ENCODE measurements at regions not wholly inside any gene's neighbourhood (a gene's known extent, or its start where the extent isn't known, plus 50 kb on each side); places are given as distances from the start of the nearest gene placed in this dataset.

GRCh38 chr18:2197946-2198345 is 373.4 kb downstream of the METTL4 start:
- intact Hi-C loops (cut with micrococcal nuclease; ENCODE audit: unreplicated experiment): no loop called here
- POLR2A ChIA-PET: no interaction called here

GRCh38 chr18:2199060-2199459 is 372.2 kb downstream of the METTL4 start:
- Mint-ChIP-seq H3K36me3 (ENCODE audit: insufficient read depth, unreplicated experiment) (no peaks in the 10 kb centered on the region), H3K27ac (ENCODE audit: unreplicated experiment) (no peak overlapping the region), H3K27me3 (ENCODE audit: insufficient read depth, unreplicated experiment) (no peaks in the 10 kb centered on the region), H3K9me3 (ENCODE audit: unreplicated experiment) (peaks cover 23% of the 10 kb centered on the region), H3K4me1 (ENCODE audit: low read depth, unreplicated experiment) (no peaks in the 10 kb centered on the region), H3K4me3 (ENCODE audit: unreplicated experiment) (no peak overlapping the region)
- DNase-seq: no peak
- Histone ChIP-seq H3K9me3 (no peaks in the 10 kb centered on the region), H3K36me3 (ENCODE audit: control insufficient read depth, insufficient read depth, low read length) (no peaks in the 10 kb centered on the region), H3K4me3 (ENCODE audit: low read depth, low read length) (no peak overlapping the region), H3K27me3 (replicated peaks; ENCODE audit: control insufficient read depth, insufficient read depth, low read length) (no peaks in the 10 kb centered on the region), H3K4me1 (no peaks in the 10 kb centered on the region)
- CTCF ChIA-PET: no interaction called here
- BruUV-seq (replicated peaks): no TSS peak
- no peak for TF ChIP-seq CTCF (IDR thresholded peaks at IDR 0.05; ENCODE audit: insufficient read depth in 1 of 2, low read depth in 1 of 2, low read length in 1 of 2, severe bottlenecking in 1 of 2, unreplicated experiment in 1 of 2)
- intact Hi-C loops (cut with micrococcal nuclease; ENCODE audit: unreplicated experiment): no loop called here
- POLR2A ChIA-PET: no interaction called here

More at GRCh38 chr18:2197946-2198345, 373.4 kb downstream of the METTL4 start:
- H3K27me3 ChIP-seq (replicated peaks; ENCODE audit: control insufficient read depth, insufficient read depth, low read length): no peaks in the 10 kb centered on the region
- H3K9me3 ChIP-seq: no peaks in the 10 kb centered on the region; the same call in 1 of the 2 replicates
- CTCF ChIA-PET: no interaction called here
- H3K36me3 ChIP-seq (ENCODE audit: control insufficient read depth, insufficient read depth, low read length): no peaks in the 10 kb centered on the region
- peaks cover 34% of the 10 kb centered on the region for H3K9me3 Mint-ChIP-seq (ENCODE audit: unreplicated experiment)
- BruUV-seq (replicated peaks): no TSS peak
- H3K4me3 ChIP-seq (ENCODE audit: low read depth, low read length): no peak overlapping the region
- H3K27me3 Mint-ChIP-seq (ENCODE audit: insufficient read depth, unreplicated experiment): no peaks in the 10 kb centered on the region
- no peak overlapping the region for H3K27ac Mint-ChIP-seq (ENCODE audit: unreplicated experiment)
- no peaks in the 10 kb centered on the region for H3K4me1 ChIP-seq
- no peak for DNase-seq
- H3K36me3 Mint-ChIP-seq (ENCODE audit: insufficient read depth, unreplicated experiment): no peaks in the 10 kb centered on the region
- no peak overlapping the region for H3K4me3 Mint-ChIP-seq (ENCODE audit: unreplicated experiment)
- no peak for TF ChIP-seq CTCF (IDR thresholded peaks at IDR 0.05; ENCODE audit: insufficient read depth in 1 of 2, low read depth in 1 of 2, low read length in 1 of 2, severe bottlenecking in 1 of 2, unreplicated experiment in 1 of 2)
- no peaks in the 10 kb centered on the region for H3K4me1 Mint-ChIP-seq (ENCODE audit: low read depth, unreplicated experiment)

- no TSS peak for BruUV-seq (replicated peaks)
- intact Hi-C loops (cut with micrococcal nuclease; ENCODE audit: unreplicated experiment): no loop called here
- POLR2A ChIA-PET: no interaction called here
- no peaks in the 10 kb centered on the region for H3K4me1 ChIP-seq
- no peak for DNase-seq
- no peaks in the 10 kb centered on the region for H3K9me3 ChIP-seq
- H3K36me3 ChIP-seq (ENCODE audit: control insufficient read depth, insufficient read depth, low read length): no peaks in the 10 kb centered on the region
- Mint-ChIP-seq H3K27me3 (ENCODE audit: insufficient read depth, unreplicated experiment) (no peaks in the 10 kb centered on the region), H3K4me3 (ENCODE audit: unreplicated experiment) (no peak overlapping the region), H3K4me1 (ENCODE audit: low read depth, unreplicated experiment) (no peaks in the 10 kb centered on the region), H3K36me3 (ENCODE audit: insufficient read depth, unreplicated experiment) (no peaks in the 10 kb centered on the region), H3K9me3 (ENCODE audit: unreplicated experiment) (peaks cover 16% of the 10 kb centered on the region), H3K27ac (ENCODE audit: unreplicated experiment) (no peak overlapping the region)
- CTCF ChIA-PET: no interaction called here
- no peak overlapping the region for H3K4me3 ChIP-seq (ENCODE audit: low read depth, low read length)
- no peaks in the 10 kb centered on the region for H3K27me3 ChIP-seq (replicated peaks; ENCODE audit: control insufficient read depth, insufficient read depth, low read length)
- TF ChIP-seq CTCF (IDR thresholded peaks at IDR 0.05; ENCODE audit: insufficient read depth in 1 of 2, low read depth in 1 of 2, low read length in 1 of 2, severe bottlenecking in 1 of 2, unreplicated experiment in 1 of 2): no peak
Measured at GRCh38 chr18:2201036-2201600, 370.2 kb downstream of the METTL4 start.

Measured in Caco-2 (cell line).